AG09319 (cell line): ENCODE measurements at regions not wholly inside any gene's neighbourhood (a gene's known extent, or its start where the extent isn't known, plus 50 kb on each side); places are given as distances from the start of the nearest gene placed in this dataset.
A peak's percentile ranks its signal among the peaks of the same experiment; 100 is the strongest.

ENCODE experiments used
- DNase-seq: peaks from one replicate; pipeline ENCODE4 v3.0.0-alpha.2; 2010; ENCODE audit warnings: low read depth; ENCODE audit errors: extremely low read depth
- TF ChIP-seq, protein P1 (sequence below): IDR thresholded peaks from 2 replicates; pipeline ENCODE4 v1.5.1; 2011; ENCODE audit warnings: low read depth, mild to moderate bottlenecking, inconsistent platforms, low read length, moderate library complexity

DNA sequence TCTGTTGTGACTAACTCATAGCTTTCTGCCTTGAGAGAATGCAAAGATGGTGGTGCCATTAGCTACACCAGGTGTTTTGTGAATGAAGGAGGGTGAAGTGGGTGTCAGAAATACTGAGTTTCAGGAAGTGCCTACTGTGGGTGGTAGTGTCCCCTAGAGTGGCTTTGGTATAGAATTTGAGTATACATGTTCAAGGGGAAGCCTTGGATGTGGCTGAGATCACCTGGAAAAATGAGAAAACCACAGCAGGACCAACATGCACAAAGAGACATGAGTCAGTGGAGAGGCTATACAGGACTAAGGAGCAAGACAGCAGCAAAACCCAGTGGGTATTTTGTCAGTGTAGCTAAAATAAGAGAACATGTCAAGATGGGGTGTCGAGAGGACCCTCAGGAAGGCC, 204.3 kb upstream of the TBL1X start:
- TF ChIP-seq, protein P1, sequence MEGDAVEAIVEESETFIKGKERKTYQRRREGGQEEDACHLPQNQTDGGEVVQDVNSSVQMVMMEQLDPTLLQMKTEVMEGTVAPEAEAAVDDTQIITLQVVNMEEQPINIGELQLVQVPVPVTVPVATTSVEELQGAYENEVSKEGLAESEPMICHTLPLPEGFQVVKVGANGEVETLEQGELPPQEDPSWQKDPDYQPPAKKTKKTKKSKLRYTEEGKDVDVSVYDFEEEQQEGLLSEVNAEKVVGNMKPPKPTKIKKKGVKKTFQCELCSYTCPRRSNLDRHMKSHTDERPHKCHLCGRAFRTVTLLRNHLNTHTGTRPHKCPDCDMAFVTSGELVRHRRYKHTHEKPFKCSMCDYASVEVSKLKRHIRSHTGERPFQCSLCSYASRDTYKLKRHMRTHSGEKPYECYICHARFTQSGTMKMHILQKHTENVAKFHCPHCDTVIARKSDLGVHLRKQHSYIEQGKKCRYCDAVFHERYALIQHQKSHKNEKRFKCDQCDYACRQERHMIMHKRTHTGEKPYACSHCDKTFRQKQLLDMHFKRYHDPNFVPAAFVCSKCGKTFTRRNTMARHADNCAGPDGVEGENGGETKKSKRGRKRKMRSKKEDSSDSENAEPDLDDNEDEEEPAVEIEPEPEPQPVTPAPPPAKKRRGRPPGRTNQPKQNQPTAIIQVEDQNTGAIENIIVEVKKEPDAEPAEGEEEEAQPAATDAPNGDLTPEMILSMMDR, result no peak
- DNase-seq, result no peak

DNA sequence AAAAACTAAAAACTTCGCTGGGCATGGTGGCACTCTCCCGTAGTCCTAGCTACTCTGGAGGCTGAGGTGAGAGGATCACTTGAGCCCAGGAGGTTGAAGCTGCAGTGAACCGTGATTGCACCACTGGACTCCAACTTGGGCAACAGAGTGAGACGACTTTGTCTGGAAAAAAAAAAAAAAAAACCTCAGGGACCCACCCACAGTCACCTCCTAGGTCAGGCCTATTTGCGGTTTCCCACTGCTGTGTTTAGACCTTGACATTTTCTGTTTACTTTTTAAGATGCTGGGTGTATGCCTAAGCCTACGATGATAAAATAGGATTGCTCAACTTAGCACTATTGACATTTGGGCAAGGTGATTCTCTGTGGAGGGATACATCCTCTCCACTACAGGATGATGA, 197.4 kb upstream of the TBL1X start:
- TF ChIP-seq, protein P1, result no peak

DNA sequence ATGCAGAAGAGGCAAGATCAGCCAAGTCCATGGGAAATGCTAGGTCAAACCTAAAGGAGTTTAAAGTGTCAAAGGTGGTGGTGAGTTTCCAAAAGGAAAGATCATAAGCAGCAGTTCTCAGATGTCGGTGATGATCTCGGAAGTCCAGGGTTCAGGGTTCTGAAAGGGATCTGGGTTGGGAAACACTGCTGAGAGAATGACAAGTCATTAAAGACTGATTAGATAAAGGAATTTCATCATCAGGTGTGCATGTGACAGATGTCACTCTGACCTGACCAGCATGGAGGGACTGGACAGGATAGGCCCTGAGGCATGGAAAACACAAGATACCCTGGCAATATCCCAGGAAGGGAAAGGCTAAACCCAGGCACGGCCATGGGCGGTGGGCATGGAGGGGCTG, 195.7 kb upstream of the TBL1X start:
- no peak for DNase-seq
- TF ChIP-seq, protein P1, result no peak

More for the DNA sequence above, 197.4 kb upstream of the TBL1X start:
- DNase-seq, result no peak

DNA sequence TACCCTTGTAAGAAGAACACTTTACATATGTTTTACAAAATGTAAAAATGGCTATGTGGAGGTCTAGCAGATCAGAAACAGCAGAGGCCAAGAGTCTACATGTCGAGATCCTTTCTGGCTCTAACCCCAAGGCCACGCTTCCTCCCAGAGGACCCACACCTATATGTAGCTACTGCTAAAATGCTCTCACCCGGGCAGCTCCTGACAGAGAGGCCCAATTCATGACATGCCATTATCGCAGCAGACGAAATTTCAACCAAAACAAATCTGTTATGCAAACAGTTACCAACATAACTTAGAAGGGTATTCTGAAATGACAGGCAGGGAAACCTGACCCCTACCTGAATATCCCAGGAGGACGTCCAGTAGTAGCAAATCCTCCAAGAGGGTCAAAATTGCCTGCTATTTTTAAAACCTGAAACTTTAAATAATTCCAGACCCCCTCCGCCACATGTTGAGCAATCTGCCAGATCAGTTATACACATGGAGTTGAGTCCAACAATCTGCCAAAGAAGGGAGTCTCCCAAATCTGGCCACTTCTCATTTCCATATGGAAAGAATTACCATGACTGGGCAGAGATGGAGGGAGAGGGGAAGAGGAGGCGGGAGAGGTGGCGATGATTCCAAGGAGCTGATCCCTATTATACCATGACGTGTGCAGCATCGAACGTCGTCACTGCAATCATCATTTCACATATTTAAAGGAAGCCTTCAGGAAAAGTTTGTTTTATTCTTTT, 192.9 kb upstream of the TBL1X start:
- peak; percentile 69 for DNase-seq
- TF ChIP-seq, protein P1, result no peak

DNA sequence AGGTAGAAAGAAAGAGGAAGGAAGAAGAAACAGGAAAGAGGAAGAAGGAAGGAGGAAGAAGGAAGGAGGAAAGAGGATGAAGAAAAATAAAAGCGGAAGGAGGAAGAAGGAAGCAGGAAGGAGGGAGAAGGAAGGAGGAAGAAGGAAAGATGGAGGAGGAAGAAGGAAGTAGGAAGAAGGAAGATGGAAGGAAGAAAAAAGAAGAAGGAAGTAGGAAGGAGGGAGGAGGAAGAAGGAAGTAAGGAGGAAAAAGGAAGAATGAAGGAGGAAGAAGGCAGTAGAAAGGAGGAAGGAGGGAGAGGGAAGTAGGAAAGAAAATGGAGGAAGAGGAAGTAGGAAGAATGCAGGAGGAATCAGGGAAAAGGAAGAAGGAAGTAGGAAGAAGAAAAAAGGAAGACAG, 191.1 kb upstream of the TBL1X start:
- TF ChIP-seq, protein P1, result no peak
- no peak for DNase-seq

DNA sequence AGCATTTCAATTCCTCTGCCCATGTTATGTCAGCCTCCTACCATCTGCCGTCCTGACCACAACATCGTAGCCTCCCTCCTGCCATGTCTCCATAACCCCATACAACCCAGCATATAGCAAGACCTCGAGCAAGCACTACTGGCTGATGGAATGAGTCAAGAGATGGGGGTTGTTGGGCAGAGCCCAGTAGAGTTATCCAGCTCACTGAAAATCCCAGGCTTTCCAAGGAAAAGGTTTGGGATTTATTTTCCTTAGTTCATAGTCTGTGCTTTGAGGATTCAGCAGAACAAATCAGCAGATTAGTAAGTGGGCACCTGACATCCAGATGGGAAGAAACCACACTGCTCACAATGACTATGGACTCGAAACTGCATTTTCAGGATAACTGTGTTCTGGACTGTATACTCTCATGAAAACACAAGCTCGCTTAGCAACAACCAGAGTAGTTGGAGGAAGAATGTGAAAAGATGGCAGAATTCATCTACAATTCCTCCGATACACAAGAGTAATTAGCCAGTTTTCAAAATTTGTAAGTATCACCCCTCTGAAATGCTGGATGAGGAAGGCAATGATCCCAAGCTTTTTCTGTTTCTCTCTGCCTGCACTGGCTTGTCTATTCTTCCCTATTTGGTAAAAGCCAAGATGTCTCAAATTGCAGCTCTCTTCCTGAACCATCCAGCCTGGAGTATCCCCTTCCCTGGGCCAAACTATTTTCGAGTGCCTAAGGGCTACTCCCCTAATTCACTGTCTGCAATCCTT, 186.2 kb upstream of the TBL1X start:
- TF ChIP-seq, protein P1, result no peak
- peak; percentile 19 for DNase-seq

DNA sequence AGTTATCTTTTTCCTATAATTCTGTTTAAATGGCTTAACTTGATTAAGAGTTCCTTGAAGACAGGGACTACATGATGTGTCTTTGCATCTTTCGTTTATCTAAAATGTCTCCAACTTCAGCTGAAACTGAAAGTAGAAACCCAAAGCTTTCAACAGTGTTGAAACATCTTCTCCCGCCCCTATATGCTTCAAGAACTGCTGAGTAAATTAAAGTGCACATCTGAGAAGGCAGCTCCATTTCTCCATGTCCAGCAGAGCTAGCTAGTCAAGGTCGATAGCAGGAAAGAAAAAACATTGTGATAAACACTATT, 185.7 kb upstream of the TBL1X start:
- TF ChIP-seq, protein P1, result no peak
- peak; percentile 35 for DNase-seq
